Gastroesophageal sphincter (tissue), 4 donors: ENCODE measurements at regions not wholly inside any gene's neighbourhood (a gene's known extent, or its start where the extent isn't known, plus 50 kb on each side); places are given as distances from the start of the nearest gene placed in this dataset.

ENCODE experiments used
- ATAC-seq: fragments of 150-250 bp; one replicate; pipeline ENCODE4 v1.9.1; 2016; ENCODE audit warnings: mild to moderate bottlenecking, moderate library complexity
- H3K27ac ChIP-seq, 4 donors: fragments of 200-600 bp; sonication (generic) in 3 of 4; 1 replicate in 3 of 4; 2 replicates in 1 of 4; pipeline ENCODE4 v1.5.1; 2016 to 2019
- H3K27me3 ChIP-seq: fragments of 200-600 bp; sonication (generic); one replicate; pipeline ENCODE4 v1.5.1; 2019
- H3K36me3 ChIP-seq, 2 donors: fragments of 200-600 bp; sonication (generic); one replicate each; pipeline ENCODE4 v1.5.1; 2019; ENCODE audit warnings: control low read depth in 1 of 2
- H3K4me1 ChIP-seq, 3 donors: fragments of 200-600 bp; sonication (generic); 1 replicate in 2 of 3; 2 replicates in 1 of 3; pipeline ENCODE4 v1.5.1; 2016 to 2019; ENCODE audit warnings: control low read depth in 2 of 3
- H3K4me3 ChIP-seq, 2 donors: fragments of 200-600 bp; sonication (generic); one replicate each; pipeline ENCODE4 v1.5.1; 2019; ENCODE audit warnings: mild to moderate bottlenecking in 1 of 2, moderate library complexity in 1 of 2
- H3K9me3 ChIP-seq, 3 donors: fragments of 200-600 bp; sonication (generic); one replicate each; pipeline ENCODE4 v1.5.1; 2017 to 2019; ENCODE audit warnings: control low read depth in 2 of 3
- EP300 ChIP-seq: sonication (generic); formaldehyde crosslinking; IDR thresholded peaks from one replicate; pipeline ENCODE4 v1.6.1; 2017; ENCODE audit warnings: antibody characterized with exemption, mild to moderate bottlenecking
- POLR2A ChIP-seq, 2 donors: fragments of 450-650 bp; IDR thresholded peaks; one replicate each; pipeline ENCODE4 v1.6.1; 2017; ENCODE audit warnings: antibody characterized with exemption in 2 of 2, mild to moderate bottlenecking in 2 of 2, moderate library complexity in 1 of 2
- POLR2AphosphoS5 ChIP-seq: sonication (generic); formaldehyde crosslinking; IDR thresholded peaks from one replicate; pipeline ENCODE4 v1.6.1; 2017; ENCODE audit warnings: antibody characterized with exemption
- WGBS, 2 donors: methylation state at CpG; one replicate each; pipeline ENCODE4 v1.1.5; 2018; ENCODE audit warnings: low coverage in 1 of 2; 5-methylcytosine and 5-hydroxymethylcytosine counted together
- TF ChIP-seq, protein P1 (sequence below), 4 experiments: fragments of 200-600 bp in 2 of 4; fragments of 450-650 bp in 2 of 4; sonication (generic) in 1 of 4; IDR thresholded peaks; one replicate each; pipeline ENCODE4 v1.5.1; 2017 to 2019; ENCODE audit warnings: antibody characterized with exemption in 4 of 4, mild to moderate bottlenecking in 2 of 4, moderate library complexity in 2 of 4

DNA sequence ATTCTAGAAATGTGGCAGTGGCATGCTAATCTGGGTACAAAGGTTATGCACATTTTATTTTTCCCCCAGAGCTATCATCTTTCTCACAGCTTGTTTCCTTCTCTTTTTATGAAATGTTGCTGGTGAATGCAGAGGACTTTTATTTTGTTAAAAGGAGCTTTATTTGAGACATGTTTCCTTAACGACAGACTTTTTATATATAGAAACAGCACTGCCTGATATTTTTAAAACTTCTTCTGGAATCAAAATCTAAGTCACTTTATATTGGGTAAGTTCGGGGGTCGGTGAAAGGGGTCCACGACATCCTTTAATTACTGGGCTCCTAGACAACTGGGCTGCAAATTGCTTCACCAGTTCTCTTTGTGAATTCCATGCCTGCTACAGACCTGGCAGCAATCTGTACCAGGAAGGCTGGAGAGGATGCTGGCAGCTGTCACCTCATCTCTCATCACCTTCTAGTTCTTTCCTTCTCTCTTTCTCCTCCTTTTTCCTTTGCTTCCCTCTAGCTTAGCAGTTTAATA is 464.7 kb downstream of the PDCD6IP start:
- H3K4me3 ChIP-seq: no peak overlapping the region
- no peak for ATAC-seq

GRCh38 chr3:34264337-34265041 is 466.1 kb downstream of the PDCD6IP start:
- H3K9me3 ChIP-seq: no peaks in the 10 kb centered on the region
- H3K27ac ChIP-seq: peak overlapping the region in 1 of 4 donors; percentile 67
- H3K36me3 ChIP-seq: no peaks in the 10 kb centered on the region
- no peak overlapping the region for H3K4me3 ChIP-seq
- no peaks in the 10 kb centered on the region for H3K27me3 ChIP-seq
- TF ChIP-seq POLR2AphosphoS5: no peak
- no peak for TF ChIP-seq POLR2A (IDR thresholded peaks at IDR 0.05)
- no peak for TF ChIP-seq EP300
- TF ChIP-seq, protein P1, sequence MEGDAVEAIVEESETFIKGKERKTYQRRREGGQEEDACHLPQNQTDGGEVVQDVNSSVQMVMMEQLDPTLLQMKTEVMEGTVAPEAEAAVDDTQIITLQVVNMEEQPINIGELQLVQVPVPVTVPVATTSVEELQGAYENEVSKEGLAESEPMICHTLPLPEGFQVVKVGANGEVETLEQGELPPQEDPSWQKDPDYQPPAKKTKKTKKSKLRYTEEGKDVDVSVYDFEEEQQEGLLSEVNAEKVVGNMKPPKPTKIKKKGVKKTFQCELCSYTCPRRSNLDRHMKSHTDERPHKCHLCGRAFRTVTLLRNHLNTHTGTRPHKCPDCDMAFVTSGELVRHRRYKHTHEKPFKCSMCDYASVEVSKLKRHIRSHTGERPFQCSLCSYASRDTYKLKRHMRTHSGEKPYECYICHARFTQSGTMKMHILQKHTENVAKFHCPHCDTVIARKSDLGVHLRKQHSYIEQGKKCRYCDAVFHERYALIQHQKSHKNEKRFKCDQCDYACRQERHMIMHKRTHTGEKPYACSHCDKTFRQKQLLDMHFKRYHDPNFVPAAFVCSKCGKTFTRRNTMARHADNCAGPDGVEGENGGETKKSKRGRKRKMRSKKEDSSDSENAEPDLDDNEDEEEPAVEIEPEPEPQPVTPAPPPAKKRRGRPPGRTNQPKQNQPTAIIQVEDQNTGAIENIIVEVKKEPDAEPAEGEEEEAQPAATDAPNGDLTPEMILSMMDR (IDR thresholded peaks at IDR 0.05): no peak
- ATAC-seq: no peak
- H3K4me1 ChIP-seq: peaks cover 0 to 50% (median 17%) of the 10 kb centered on the region in 3 donors
- WGBS, 2 donors: 69 to 83% methylated on average over 5 of the region's 5 CpGs

More for the DNA sequence above, 464.7 kb downstream of the PDCD6IP start:
- H3K4me1 ChIP-seq: peaks cover 0 to 58% (median 17%) of the 10 kb centered on the region in 3 donors
- WGBS, 2 donors: 0% methylated on average over 4 of the region's 4 CpGs
- H3K27ac ChIP-seq: peak overlapping the region in 3 of 4 donors; percentile 62 to 67 (median 67)
- TF ChIP-seq EP300 (no peak), POLR2A (IDR thresholded peaks at IDR 0.05) (no peak)
- TF ChIP-seq, protein P1 (IDR thresholded peaks at IDR 0.05): no peak
- no peaks in the 10 kb centered on the region for H3K9me3 ChIP-seq
- no peaks in the 10 kb centered on the region for H3K27me3 ChIP-seq
- no peaks in the 10 kb centered on the region for H3K36me3 ChIP-seq

- Histone ChIP-seq H3K9me3 (no peaks in the 10 kb centered on the region), H3K27me3 (no peaks in the 10 kb centered on the region), H3K4me1 (peaks cover 0 to 26% (median 10%) of the 10 kb centered on the region in 3 donors), H3K27ac (no peak overlapping the region), H3K4me3 (no peak overlapping the region), H3K36me3 (no peaks in the 10 kb centered on the region)
- no peak for ATAC-seq
- TF ChIP-seq POLR2A (IDR thresholded peaks at IDR 0.05) (no peak), EP300 (no peak), POLR2AphosphoS5 (no peak)
- TF ChIP-seq, protein P1 (IDR thresholded peaks at IDR 0.05): no peak
Measured at GRCh38 chr3:34267088-34267487, 468.7 kb downstream of the PDCD6IP start.

GRCh38 chr3:34268032-34268709 is 469.7 kb downstream of the PDCD6IP start:
- H3K9me3 ChIP-seq: no peaks in the 10 kb centered on the region
- no peaks in the 10 kb centered on the region for H3K27me3 ChIP-seq
- ATAC-seq: no peak
- no peaks in the 10 kb centered on the region for H3K36me3 ChIP-seq
- WGBS, 2 donors: 79 to 100% methylated on average over 2 to 3 of the region's 4 CpGs
- peaks cover 0 to 15% (median 6%) of the 10 kb centered on the region in 3 donors for H3K4me1 ChIP-seq
- H3K27ac ChIP-seq: no peak overlapping the region
- TF ChIP-seq EP300: no peak
- no peak overlapping the region for H3K4me3 ChIP-seq

DNA sequence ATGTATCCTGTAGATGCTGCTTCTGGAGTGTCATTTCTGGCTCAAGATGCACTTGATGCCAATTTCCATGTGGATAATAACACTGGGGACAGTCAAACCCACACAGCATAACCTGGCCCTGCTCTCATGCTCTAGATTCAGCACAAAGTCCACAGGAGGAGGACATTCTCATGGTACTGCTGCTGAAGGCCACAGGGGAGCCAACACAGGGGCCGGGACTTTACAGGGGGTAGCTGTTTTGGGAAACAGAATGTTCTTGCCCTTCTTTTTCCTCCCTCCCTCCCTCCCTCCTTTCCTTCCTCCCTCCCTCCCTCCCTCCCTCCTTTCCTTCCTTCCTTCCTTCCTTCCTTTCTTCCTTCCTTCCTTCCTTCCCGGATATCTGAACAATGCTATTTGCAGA is 477.4 kb downstream of the PDCD6IP start:
- Histone ChIP-seq H3K4me3 (no peak overlapping the region), H3K27me3 (no peaks in the 10 kb centered on the region), H3K36me3 (no peaks in the 10 kb centered on the region), H3K9me3 (no peaks in the 10 kb centered on the region), H3K4me1 (no peaks in the 10 kb centered on the region), H3K27ac (no peak overlapping the region)
- no peak for ATAC-seq
- WGBS, 2 donors: 76% methylated on average over 2 of the region's 2 CpGs; no CpG with 5 or more reads in 1 of the 2 donors
- TF ChIP-seq POLR2AphosphoS5 (no peak), EP300 (no peak), POLR2A (IDR thresholded peaks at IDR 0.05) (no peak)
- TF ChIP-seq, protein P1 (IDR thresholded peaks at IDR 0.05): no peak
